GM12872 (cell line): ENCODE measurements at regions not wholly inside any gene's neighbourhood (a gene's known extent, or its start where the extent isn't known, plus 50 kb on each side); places are given as distances from the start of the nearest gene placed in this dataset.

ENCODE experiments used
- CTCF ChIP-seq: IDR thresholded peaks from 3 replicates; pipeline ENCODE4 v1.5.1; 2011; ENCODE audit warnings: low read depth, mild to moderate bottlenecking, low read length, moderate library complexity; ENCODE audit not compliant: insufficient read depth

GRCh38 chr20:23227976-23228375 lies 122.6 kb upstream of the NXT1 start:
- TF ChIP-seq CTCF = no peak

GRCh38 chr20:23227274-23227673 lies 123.3 kb upstream of the NXT1 start:
- no peak for TF ChIP-seq CTCF

GRCh38 chr20:23226612-23227265 lies 123.9 kb upstream of the NXT1 start:
- TF ChIP-seq CTCF = no peak

- TF ChIP-seq CTCF = no peak
Measured at GRCh38 chr20:23225407-23226060, 125.1 kb upstream of the NXT1 start.

GRCh38 chr20:23224806-23225205 lies 125.8 kb upstream of the NXT1 start:
- TF ChIP-seq CTCF = no peak

GRCh38 chr20:23223908-23224580 lies 126.5 kb upstream of the NXT1 start:
- TF ChIP-seq CTCF = no peak

- TF ChIP-seq CTCF = no peak
Measured at GRCh38 chr20:23222531-23223200, 127.9 kb upstream of the NXT1 start.
